GM21786 (cell line): ENCODE measurements at regions not wholly inside any gene's neighbourhood (a gene's known extent, or its start where the extent isn't known, plus 50 kb on each side); places are given as distances from the start of the nearest gene placed in this dataset.

Source experiments
- ATAC-seq: cut with Tn5 transposase; IDR thresholded peaks from one replicate; pipeline ENCODE4 v1.9.1; 2021; ENCODE audit not compliant: unreplicated experiment

DNA sequence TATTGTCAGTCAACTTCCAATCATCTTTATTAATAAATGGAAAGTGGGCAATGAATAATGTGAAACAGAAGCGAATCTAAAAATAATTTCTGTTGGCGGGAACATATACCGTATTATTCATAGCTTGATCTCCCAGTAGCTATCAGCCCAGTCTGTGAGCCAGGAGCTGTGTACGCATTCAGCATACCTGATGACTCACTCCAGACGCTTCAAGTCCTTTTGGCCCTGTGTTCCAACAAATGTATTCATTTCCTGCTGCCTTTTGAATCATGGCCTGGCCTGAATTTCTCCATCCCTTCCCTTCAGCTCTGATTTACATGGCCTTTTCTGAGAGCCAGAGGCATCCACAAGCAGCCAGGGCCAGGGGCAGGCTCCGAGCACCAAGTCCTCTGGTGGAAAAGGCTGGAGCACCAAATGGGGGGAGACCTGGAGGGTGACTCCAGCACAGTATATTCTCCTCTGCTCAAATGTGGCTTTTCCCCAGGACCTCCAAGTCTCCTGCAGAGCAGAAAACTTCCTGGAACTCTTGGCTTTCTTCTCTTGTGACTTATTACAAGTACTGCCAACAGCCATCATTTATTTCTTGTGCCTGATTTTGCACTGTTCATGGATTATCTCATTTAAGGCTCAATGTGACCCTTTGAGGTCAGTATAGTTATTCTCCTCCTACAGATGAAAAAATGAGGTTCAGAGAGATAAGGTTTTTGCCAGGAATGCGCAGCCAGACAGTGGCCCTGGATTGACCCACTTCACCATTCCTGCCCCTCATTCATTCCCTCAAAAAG is 108.7 kb downstream of the EN1 start:
- no peak for ATAC-seq

GRCh38 chr2:118738106-118738505 is 109.3 kb downstream of the EN1 start:
- no peak for ATAC-seq

GRCh38 chr2:118737684-118738083 is 109.8 kb downstream of the EN1 start:
- no peak for ATAC-seq

DNA sequence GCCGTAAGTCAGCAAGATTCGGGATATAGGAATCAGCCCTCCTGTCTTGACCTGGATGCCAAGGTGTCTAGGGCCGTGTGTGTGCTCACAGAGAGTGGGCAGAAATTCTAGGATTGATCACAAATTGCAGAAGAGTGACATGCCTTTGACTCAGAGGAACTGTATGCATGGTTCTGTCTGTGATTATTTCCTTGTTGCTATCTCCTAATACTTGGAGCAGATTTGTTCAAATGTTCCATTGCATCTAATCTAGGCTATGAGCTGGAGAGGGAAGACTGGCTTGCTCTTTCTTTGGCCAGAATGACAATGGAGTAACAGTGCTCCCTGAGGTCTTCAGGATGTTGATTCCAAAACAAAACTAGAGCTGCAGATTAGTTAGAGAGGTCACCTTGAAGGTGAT is 115.0 kb downstream of the EN1 start:
- ATAC-seq = no peak

GRCh38 chr2:118731413-118731812 is 116.0 kb downstream of the EN1 start:
- no peak for ATAC-seq

DNA sequence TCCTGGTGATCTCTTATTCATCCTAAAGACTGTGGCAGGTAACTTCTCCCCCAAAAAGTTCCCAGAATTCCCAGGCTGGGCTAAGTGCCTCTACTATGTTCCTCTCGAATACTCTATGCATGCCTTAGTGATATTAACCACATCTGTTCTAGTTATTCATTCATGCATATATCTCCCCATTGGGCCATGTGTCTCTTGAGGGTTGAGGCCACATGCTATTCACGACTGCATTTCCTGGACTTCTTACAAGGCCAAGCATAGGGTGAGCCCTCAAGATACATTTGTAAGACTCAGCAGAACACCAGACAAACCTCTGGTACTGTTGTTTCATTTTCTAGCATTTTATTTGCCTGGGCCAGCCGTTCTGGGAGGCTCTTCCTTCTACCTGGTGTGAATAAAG is 117.0 kb downstream of the EN1 start:
- ATAC-seq = no peak

- ATAC-seq = no peak
These were observed 117.7 kb downstream of the EN1 start for GRCh38 chr2:118729760-118730159.

DNA sequence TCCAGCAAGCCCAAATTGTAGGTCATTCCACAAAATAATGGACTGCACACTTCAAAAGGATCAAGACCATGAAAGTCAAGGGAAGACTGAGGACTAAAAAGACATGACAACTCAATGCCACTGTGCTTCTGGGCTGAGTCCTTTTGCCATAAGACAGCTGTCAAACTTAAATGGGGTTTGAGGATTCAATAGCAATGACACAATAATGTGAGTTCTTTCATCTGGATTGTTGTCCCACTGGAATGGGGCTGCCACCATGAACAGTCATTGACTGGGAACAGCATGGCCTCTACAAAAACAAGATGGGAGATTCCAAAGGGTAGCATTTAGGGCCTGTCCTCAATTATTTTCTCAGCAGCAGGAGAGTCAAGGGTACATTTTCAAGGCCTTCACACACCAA is 118.5 kb downstream of the EN1 start:
- ATAC-seq = no peak

DNA sequence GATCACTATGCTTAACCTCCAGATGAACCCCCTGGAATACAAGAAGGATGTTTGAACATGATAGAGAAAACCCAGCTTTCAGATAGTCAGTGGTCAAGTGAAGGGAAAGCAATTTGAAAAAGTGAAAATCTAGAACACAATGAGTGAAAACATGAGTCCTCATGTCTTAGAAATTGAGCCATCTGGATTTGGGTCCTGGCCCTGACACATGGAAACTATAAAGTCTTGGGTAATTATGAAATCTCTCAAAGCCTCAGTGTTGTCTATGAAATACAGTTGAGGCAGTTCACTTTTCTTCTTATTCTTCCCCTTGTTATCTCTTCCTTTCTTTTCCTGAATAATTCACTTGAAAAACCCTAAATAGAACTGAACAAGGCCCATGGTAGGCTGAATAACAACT is 120.6 kb downstream of the EN1 start:
- no peak for ATAC-seq

- ATAC-seq = no peak
These were observed 124.1 kb downstream of the EN1 start for GRCh38 chr2:118723394-118723793.

- ATAC-seq = no peak
These were observed 124.5 kb downstream of the EN1 start for GRCh38 chr2:118722976-118723375.

DNA sequence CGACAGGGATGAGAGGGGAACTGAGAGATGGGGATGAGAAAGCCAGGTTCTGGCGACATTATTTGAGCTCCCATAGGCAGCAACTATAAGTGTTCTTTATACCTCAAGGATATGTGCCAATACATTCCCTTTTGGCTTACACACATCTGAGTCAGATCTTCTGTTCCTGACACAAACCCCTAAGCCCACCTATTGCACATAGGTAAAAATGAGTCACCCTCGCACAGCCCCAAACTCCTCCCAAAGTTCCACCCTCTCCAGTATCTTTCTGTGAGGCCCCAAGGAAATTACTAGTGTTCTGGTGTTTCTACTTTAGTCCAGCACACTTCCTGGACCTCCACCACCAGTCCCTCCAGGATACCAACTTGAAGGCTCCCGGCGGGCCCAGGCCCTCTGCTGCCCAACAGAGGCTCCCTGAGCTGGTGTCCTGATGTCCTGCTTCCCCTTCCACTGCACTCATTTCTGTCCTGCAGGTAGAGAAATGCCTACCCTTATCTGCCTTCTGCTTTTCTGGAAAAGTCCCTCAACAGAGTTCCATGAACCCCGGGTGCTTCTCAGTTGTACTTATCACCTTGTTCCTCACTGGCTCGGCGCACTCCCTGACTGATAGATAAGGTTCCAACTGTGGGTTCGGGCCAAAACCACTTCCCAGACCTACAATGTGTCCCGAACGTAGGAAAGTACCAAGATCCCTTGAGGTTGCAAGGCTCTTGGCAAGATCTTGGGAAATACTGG is 125.5 kb downstream of the EN1 start:
- no peak for ATAC-seq

- no peak for ATAC-seq
These were observed 126.6 kb downstream of the EN1 start for GRCh38 chr2:118720866-118721265.

DNA sequence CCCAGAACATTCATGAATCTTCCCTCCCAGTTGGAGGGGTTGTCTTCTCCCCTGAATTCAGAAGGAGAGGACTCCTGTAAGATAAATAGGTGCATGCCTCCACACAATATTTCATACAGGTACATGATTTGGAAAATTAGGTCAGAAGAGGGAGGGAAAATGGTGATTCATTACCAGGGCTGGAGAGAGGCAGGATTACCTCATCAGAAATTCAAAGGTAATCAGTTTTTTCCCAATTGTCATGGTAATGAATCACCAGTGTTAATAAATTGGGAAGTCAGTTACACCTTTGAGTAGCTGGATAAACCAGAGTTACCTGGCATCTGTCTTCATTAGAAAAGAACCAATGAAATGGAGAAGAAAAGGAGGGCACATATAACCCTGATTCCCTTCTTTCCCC is 128.5 kb downstream of the EN1 start:
- ATAC-seq = no peak

- no peak for ATAC-seq
These were observed 131.3 kb downstream of the EN1 start for GRCh38 chr2:118716102-118716501.

- ATAC-seq = no peak
These were observed 133.3 kb downstream of the EN1 start for GRCh38 chr2:118714118-118714517.

DNA sequence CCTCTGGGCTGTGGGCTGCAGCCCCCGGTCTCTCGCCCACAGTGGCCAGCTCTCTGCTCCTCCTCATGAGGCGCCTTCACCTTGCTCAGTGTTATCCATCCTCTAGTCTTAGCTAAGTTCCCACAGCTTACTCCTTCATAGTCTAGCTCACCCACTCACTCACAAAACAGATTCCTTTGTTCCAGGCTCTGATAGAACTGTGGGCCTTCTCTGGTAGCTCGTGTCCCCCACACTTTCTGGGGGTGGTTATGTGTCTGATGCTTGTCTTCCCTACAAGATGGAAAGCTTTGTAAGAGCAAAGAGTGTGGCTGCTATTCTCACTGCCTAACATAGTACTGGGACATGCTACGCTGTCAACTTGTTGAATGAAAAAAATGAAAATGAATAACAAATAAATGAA is 135.8 kb downstream of the EN1 start:
- ATAC-seq = no peak

DNA sequence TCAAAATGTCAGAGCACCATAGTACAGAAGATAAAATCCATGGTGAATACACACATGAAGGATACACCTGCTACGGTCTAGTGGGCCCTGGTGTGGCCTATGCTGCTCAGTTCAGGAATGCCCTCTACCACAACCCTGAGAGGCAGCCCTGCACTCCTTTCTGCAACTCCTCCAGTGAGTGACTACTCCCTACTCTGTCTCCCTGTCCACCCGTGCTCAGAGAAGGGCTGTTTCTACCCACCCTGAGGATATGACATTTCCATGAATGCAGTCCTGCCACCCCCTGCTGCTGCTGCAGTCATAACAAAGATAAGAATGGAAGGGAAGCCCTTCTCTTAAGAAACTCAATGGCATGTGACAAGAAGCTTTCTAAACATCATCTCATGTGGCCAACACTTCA is 137.0 kb downstream of the EN1 start:
- no peak for ATAC-seq

DNA sequence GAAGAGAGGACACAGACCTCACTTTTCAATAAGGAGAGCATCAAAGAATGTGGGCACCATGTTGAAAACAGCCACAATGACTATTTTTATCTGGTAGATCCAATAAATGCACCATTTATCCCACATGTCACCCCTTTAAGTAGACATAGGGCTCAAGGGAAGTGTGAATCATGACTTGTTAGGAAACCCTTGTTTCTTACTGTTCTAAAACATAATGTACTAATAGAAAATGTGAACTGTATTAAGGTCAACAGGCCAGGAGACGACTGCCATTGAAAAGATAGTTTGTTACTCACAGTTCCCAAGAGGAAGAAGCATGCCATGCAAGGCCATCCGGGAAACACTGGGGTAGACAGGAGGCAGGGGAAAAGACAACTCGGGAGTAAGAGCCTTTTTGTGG is 137.7 kb downstream of the EN1 start:
- no peak for ATAC-seq

- no peak for ATAC-seq
These were observed 140.6 kb downstream of the EN1 start for GRCh38 chr2:118706844-118707243.

DNA sequence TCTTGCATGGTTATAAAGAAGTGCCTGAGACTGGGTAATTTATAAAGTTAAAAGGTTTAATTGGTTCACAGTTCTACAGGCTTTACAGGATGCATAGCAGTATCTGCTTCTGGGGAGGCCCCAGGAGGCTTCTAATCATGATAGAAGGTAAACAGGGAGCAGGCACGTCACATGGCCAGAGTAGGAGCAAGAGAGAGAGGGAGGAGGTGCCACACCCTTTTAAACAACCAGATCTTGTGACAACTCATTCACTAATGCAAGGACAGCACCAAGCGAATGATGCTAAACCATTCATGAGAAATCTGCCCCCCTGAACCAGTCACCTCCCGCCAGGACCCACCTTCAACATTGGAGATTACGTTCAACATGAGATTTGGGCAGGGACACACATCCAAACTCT is 141.1 kb downstream of the EN1 start:
- ATAC-seq = no peak

- no peak for ATAC-seq
These were observed 142.4 kb downstream of the EN1 start for GRCh38 chr2:118705032-118705431.
